Thyroid gland (tissue), 4 donors: ENCODE measurements at regions not wholly inside any gene's neighbourhood (a gene's known extent, or its start where the extent isn't known, plus 50 kb on each side); places are given as distances from the start of the nearest gene placed in this dataset.

Experiments
- POLR2A ChIP-seq, 2 donors: fragments of 450-650 bp; IDR thresholded peaks; one replicate each; pipeline ENCODE4 v1.6.1; 2017; ENCODE audit warnings: antibody characterized with exemption in 2 of 2, mild to moderate bottlenecking in 2 of 2, moderate library complexity in 1 of 2
- TF ChIP-seq, protein P1 (sequence below), 6 experiments: fragments of 200-600 bp in 3 of 6; fragments of 450-650 bp in 3 of 6; sonication (generic) in 3 of 6; IDR thresholded peaks; one replicate each; pipeline ENCODE4 v1.5.1; 2016 to 2019; ENCODE audit warnings: antibody characterized with exemption in 6 of 6, mild to moderate bottlenecking in 2 of 6, inconsistent platforms in 1 of 6, moderate library complexity in 1 of 6

DNA sequence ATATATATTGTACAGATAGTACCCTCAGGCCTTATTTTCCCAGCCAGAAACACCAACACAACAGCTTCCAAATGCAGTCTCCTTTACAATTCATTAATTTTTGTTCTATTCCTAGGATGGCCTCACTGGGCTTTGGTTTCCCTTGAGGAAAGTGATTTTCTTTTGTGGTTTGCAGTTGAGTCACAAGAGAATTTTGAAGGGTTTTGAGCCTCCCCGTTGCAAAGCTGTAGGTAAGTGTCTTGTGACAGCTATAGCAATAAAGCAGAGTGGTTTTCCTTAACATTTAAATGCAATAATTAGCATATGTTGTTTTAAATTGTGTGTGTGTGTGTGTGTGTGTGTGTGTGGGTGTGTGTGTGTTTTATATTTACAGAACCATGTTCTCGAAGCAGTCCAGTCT, 54.1 kb upstream of the WDR17 start:
- TF ChIP-seq, protein P1, sequence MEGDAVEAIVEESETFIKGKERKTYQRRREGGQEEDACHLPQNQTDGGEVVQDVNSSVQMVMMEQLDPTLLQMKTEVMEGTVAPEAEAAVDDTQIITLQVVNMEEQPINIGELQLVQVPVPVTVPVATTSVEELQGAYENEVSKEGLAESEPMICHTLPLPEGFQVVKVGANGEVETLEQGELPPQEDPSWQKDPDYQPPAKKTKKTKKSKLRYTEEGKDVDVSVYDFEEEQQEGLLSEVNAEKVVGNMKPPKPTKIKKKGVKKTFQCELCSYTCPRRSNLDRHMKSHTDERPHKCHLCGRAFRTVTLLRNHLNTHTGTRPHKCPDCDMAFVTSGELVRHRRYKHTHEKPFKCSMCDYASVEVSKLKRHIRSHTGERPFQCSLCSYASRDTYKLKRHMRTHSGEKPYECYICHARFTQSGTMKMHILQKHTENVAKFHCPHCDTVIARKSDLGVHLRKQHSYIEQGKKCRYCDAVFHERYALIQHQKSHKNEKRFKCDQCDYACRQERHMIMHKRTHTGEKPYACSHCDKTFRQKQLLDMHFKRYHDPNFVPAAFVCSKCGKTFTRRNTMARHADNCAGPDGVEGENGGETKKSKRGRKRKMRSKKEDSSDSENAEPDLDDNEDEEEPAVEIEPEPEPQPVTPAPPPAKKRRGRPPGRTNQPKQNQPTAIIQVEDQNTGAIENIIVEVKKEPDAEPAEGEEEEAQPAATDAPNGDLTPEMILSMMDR (IDR thresholded peaks at IDR 0.05) = no peak
- TF ChIP-seq POLR2A (IDR thresholded peaks at IDR 0.05) = no peak
